ENCODE measurements at regions not wholly inside any gene's neighbourhood (a gene's known extent, or its start where the extent isn't known, plus 50 kb on each side); places are given as distances from the start of the nearest gene placed in this dataset.

DNA sequence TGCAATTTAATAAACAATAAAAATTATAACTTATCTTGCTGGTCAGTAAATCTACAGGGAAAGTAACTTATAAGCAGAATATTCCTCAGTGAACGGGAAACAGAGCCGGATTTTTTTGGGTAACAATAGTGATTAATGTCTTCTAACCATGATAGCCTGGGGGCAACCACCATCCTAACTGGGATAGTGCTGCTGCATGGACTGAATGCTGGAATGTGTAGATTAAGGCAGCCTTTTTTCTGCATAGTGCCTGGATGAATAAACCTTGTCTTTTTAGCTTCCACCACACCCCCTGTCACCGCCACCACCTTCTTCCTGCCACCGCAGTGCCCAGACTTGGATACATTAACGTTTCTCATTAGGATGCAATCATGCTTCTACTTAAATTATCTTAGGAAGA is 83.6 kb upstream of the LNX1 start:
- TF ChIP-seq, protein P1, sequence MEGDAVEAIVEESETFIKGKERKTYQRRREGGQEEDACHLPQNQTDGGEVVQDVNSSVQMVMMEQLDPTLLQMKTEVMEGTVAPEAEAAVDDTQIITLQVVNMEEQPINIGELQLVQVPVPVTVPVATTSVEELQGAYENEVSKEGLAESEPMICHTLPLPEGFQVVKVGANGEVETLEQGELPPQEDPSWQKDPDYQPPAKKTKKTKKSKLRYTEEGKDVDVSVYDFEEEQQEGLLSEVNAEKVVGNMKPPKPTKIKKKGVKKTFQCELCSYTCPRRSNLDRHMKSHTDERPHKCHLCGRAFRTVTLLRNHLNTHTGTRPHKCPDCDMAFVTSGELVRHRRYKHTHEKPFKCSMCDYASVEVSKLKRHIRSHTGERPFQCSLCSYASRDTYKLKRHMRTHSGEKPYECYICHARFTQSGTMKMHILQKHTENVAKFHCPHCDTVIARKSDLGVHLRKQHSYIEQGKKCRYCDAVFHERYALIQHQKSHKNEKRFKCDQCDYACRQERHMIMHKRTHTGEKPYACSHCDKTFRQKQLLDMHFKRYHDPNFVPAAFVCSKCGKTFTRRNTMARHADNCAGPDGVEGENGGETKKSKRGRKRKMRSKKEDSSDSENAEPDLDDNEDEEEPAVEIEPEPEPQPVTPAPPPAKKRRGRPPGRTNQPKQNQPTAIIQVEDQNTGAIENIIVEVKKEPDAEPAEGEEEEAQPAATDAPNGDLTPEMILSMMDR (conservative IDR thresholded peaks at IDR 0.05; ENCODE audit: low read depth, low read length): no peak
- H3K4me3 ChIP-seq (ENCODE audit: low read length): no peak overlapping the region
- DNase-seq (ENCODE audit: low read depth): no peak

DNA sequence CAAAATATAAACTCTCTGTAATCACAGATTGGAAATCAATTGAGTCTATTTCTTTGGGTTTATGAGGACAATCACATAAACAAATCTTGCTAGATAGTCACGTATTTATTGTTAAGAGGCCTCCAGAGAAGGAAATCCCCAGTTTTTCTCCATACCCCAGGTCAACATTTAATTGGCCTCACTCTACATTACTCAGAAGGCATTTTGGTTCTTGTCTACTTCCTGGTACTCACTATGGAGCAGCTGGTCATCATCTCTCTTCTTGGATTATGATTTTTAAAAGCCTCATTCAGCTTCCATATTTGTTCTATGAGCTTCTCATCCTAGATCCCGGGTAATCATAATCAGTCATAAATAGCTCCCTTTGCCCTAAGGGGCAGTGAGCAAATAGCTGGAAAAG is 81.6 kb upstream of the LNX1 start:
- TF ChIP-seq, protein P1 (conservative IDR thresholded peaks at IDR 0.05; ENCODE audit: low read depth, low read length): no peak
- no peak overlapping the region for H3K4me3 ChIP-seq (ENCODE audit: low read length)
- no peak for DNase-seq (ENCODE audit: low read depth)

DNA sequence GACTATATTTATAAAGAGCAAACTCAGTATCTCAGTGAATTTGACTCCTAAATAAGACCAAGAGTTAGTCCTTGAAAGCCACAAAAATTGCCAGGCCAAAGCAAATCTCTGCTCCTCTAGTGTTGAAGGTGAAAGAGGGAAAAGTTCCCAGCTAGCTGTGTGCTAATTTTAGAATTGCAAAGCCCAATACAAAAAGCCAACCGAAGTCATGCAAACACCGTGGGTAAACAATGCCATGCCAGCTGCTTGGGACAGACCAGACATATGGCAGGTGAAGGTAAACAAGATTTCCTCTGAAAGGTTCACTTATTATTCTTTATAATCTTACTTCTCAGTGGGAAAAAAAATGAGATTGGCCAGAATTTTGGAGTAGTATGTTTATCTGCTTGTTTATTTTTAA is 80.5 kb upstream of the LNX1 start:
- DNase-seq (ENCODE audit: low read depth): no peak
- TF ChIP-seq, protein P1 (conservative IDR thresholded peaks at IDR 0.05; ENCODE audit: low read depth, low read length): no peak
- H3K4me3 ChIP-seq (ENCODE audit: low read length): no peak overlapping the region

DNA sequence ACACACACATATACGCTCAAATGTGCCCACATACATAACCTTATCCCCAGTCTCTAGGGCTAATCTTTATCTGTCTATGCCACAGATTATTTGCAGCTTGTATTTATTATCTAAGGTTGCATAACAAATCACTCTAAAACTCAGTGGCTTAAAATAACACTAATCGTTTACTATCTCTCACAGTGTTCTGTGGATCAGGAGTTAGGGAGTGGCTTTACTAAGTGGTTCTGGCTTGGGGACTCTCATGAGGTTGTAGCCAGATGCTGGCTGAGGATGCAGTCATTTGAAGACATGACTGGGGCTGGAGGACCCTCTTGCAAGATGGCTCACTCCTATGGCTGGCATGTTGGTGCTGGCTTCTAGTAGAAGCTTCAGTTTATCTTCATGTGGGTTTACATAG is 68.5 kb upstream of the LNX1 start:
- DNase-seq (ENCODE audit: low read depth): no peak
- no peak overlapping the region for H3K4me3 ChIP-seq (ENCODE audit: low read length)
- TF ChIP-seq, protein P1 (conservative IDR thresholded peaks at IDR 0.05; ENCODE audit: low read depth, low read length): no peak

DNA sequence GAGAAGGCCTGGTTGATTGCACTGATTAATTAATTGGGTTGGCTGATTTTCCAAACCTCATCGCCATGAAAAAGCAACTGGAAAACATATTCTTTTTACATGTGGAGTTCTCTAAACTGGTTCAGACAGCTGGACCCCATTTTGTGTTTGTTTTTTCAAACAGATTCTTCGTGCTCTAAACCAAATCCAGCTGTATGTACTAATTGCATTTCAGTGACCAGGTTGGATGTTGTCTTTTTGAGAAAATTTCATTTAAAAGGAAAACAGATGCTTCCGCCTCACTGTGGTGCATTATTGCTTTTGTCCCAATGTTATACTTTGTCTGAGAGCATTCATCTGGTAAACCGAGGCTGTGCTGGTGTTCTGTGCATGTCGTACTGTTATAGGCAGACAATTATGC is 67.8 kb upstream of the LNX1 start:
- no peak for DNase-seq (ENCODE audit: low read depth)
- TF ChIP-seq, protein P1 (conservative IDR thresholded peaks at IDR 0.05; ENCODE audit: low read depth, low read length): no peak

DNA sequence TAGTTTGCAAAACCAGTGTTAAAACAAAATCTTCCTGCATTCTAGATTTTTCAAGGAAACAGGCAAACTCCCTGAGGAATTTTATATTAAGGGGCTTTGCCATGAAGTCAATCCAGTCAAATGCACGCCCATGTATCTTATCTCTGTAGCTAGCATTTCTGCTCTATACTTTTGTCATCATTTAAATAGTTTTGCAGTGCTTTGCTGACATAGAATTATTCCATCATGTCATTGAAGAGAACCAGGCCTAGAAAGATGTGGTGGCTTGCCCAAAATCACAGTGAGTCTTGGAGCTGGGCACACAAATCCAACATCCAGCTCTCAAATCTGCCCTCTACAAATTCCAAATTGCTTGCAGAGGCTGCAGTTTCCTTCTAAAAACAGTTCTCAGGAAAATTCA is 66.7 kb upstream of the LNX1 start:
- no peak for DNase-seq (ENCODE audit: low read depth)
- H3K4me3 ChIP-seq (ENCODE audit: low read length): no peak overlapping the region
- TF ChIP-seq, protein P1 (conservative IDR thresholded peaks at IDR 0.05; ENCODE audit: low read depth, low read length): no peak

More for the DNA sequence above, 67.8 kb upstream of the LNX1 start:
- no peak overlapping the region for H3K4me3 ChIP-seq (ENCODE audit: low read length)

DNA sequence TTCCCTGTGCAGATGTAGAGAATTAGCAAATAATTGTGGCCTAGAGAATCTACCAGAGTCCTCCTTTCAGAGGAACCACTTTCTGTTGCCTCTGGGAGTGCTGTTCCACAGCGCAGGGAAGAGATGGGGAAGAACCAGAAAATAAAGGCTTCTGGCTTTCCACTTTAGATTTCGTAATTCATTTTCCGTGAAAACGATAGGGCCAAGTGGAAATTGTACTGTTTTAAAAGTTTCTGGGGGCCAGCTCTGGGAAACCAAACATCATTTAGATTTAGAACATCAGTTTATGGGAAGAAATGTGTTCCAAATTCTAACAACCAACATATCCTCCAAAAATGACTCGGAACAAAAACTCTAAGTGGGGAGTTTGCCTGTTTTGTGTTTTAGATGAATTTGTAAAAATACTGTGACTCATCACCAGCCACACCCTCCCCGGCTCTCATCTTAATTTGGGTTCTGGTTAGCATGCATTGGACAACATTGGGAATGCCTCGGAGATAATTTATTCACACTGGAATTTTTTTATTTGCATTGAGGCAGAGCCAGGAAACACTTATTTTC is 65.2 kb upstream of the LNX1 start:
- DNase-seq (ENCODE audit: low read depth): no peak
- TF ChIP-seq, protein P1 (conservative IDR thresholded peaks at IDR 0.05; ENCODE audit: low read depth, low read length): peak; percentile 35
- H3K4me3 ChIP-seq (ENCODE audit: low read length): no peak overlapping the region

Data from retinal pigment epithelial cell (primary cell).